ENCODE measurements at regions not wholly inside any gene's neighbourhood (a gene's known extent, or its start where the extent isn't known, plus 50 kb on each side); places are given as distances from the start of the nearest gene placed in this dataset.

DNA sequence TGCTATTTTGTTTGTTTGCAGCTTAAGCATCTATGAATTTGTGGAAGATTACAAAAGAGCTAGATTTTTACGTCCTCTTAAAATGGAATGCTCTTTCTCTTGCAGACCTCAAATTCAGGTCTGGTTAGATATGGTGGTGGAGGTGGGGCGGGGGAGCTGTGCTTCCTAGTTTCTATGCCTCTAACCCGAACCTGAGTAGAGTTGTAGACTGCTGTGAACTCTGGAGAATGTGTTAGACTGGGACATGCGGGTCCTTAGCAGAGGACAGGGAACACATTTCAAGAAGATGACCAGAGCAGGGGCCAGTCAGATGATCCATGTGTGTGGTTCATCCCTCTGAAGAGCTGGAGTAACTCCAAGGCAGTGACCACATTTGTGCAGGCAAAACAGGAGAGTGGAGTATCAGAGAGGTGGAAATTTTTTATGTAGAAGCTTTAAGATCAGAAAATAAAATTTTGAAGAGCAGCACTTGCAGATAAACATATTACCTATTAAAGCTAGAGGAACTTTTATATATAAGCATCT, 154.9 kb downstream of the FAM174A start:
- dilution Hi-C loops (cut with MboI; ENCODE audit: extremely low pct_ligation_motif_present, low sequenced_read_pairs), result no loop called here
- intact Hi-C loops (cut with micrococcal nuclease), result no loop called here
- Histone ChIP-seq H3K4me1 (ENCODE audit: control insufficient read depth, extremely low read depth, insufficient read depth, low read length) (peaks cover 8% of the 10 kb centered on the region), H3K9ac (replicated peaks; ENCODE audit: extremely low read depth, insufficient read depth, low read length) (no peak overlapping the region), H3K9me3 (replicated peaks; ENCODE audit: control insufficient read depth, insufficient read depth, low read length) (no peaks in the 10 kb centered on the region), H3K79me2 (ENCODE audit: control insufficient read depth, insufficient read depth, low read length) (no peaks in the 10 kb centered on the region), H2AFZ (ENCODE audit: low read depth, low read length) (no peak overlapping the region), H3K4me3 (replicated peaks in 1 of 3; ENCODE audit: insufficient read depth in 1 of 3, low read depth in 1 of 3, low read length in 3 of 3) (no peak overlapping the region), H3K27ac (ENCODE audit: insufficient read depth, low read depth, low read length) (no peak overlapping the region), H3K36me3 (ENCODE audit: control insufficient read depth in 2 of 2, extremely low read depth in 1 of 2, insufficient read depth in 2 of 2, low read length in 2 of 2) (no peaks in the 10 kb centered on the region), H3K9me1 (replicated peaks; ENCODE audit: control insufficient read depth, extremely low read depth, insufficient read depth, low read length) (no peaks in the 10 kb centered on the region), H3K27me3 (ENCODE audit: control insufficient read depth in 2 of 2, insufficient read depth in 2 of 2, low read length in 2 of 2) (no peaks in the 10 kb centered on the region), H3K4me2 (ENCODE audit: insufficient read depth, low read length) (no peak overlapping the region), H4K20me1 (replicated peaks; ENCODE audit: control insufficient read depth, extremely low read depth, insufficient read depth, low read length) (no peaks in the 10 kb centered on the region)
- DNase-seq (ENCODE audit: low read depth, low spot score), result no peak
- TF ChIP-seq, protein P1, sequence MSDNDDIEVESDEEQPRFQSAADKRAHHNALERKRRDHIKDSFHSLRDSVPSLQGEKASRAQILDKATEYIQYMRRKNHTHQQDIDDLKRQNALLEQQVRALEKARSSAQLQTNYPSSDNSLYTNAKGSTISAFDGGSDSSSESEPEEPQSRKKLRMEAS (IDR thresholded peaks at IDR 0.05; ENCODE audit: insufficient read depth, insufficient read length), result no peak
- TF ChIP-seq MYC (IDR thresholded peaks at IDR 0.05; ENCODE audit: low read depth, low read length), result no peak
- TF ChIP-seq POLR2AphosphoS5 (IDR thresholded peaks at IDR 0.05; ENCODE audit: insufficient read depth, low read depth, low read length), result no peak
- TF ChIP-seq GATA2 (IDR thresholded peaks at IDR 0.05; ENCODE audit: insufficient read depth, insufficient read length, low read depth, low read length), result no peak
- TF ChIP-seq, protein P2, sequence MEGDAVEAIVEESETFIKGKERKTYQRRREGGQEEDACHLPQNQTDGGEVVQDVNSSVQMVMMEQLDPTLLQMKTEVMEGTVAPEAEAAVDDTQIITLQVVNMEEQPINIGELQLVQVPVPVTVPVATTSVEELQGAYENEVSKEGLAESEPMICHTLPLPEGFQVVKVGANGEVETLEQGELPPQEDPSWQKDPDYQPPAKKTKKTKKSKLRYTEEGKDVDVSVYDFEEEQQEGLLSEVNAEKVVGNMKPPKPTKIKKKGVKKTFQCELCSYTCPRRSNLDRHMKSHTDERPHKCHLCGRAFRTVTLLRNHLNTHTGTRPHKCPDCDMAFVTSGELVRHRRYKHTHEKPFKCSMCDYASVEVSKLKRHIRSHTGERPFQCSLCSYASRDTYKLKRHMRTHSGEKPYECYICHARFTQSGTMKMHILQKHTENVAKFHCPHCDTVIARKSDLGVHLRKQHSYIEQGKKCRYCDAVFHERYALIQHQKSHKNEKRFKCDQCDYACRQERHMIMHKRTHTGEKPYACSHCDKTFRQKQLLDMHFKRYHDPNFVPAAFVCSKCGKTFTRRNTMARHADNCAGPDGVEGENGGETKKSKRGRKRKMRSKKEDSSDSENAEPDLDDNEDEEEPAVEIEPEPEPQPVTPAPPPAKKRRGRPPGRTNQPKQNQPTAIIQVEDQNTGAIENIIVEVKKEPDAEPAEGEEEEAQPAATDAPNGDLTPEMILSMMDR (IDR thresholded peaks at IDR 0.05; ENCODE audit: extremely low read depth in 1 of 2, insufficient read depth in 1 of 2, low read depth in 1 of 2, low read length in 2 of 2), result no peak
- ChIA-PET POLR2A (no interaction called here), CTCF (interaction anchor here (1.1 to 1.3 kb wide), 2 partner anchors 8 to 9 kb away, joined by 3 to 4 read pairs; no protein-coding TSS in a partner anchor)
- no peak for FAIRE-seq
- no TSS peak for BruUV-seq (replicated peaks)

GRCh38 chr5:100691085-100691484, 155.9 kb downstream of the FAM174A start:
- TF ChIP-seq POLR2AphosphoS5 (IDR thresholded peaks at IDR 0.05; ENCODE audit: insufficient read depth, low read depth, low read length) (no peak), FOS (IDR thresholded peaks at IDR 0.05; ENCODE audit: borderline replicate concordance, insufficient read depth, low read length) (no peak), GATA2 (IDR thresholded peaks at IDR 0.05; ENCODE audit: insufficient read depth, insufficient read length, low read depth, low read length) (no peak)
- TF ChIP-seq, protein P1 (IDR thresholded peaks at IDR 0.05; ENCODE audit: insufficient read depth, insufficient read length), result no peak
- Histone ChIP-seq H3K4me2 (ENCODE audit: insufficient read depth, low read length) (no peak overlapping the region), H3K9ac (replicated peaks; ENCODE audit: extremely low read depth, insufficient read depth, low read length) (no peak overlapping the region), H3K79me2 (ENCODE audit: control insufficient read depth, insufficient read depth, low read length) (no peaks in the 10 kb centered on the region), H3K27me3 (ENCODE audit: control insufficient read depth in 2 of 2, insufficient read depth in 2 of 2, low read length in 2 of 2) (no peaks in the 10 kb centered on the region), H3K36me3 (ENCODE audit: control insufficient read depth in 2 of 2, extremely low read depth in 1 of 2, insufficient read depth in 2 of 2, low read length in 2 of 2) (no peaks in the 10 kb centered on the region), H3K4me1 (ENCODE audit: control insufficient read depth, extremely low read depth, insufficient read depth, low read length) (peaks cover 8% of the 10 kb centered on the region), H3K9me1 (replicated peaks; ENCODE audit: control insufficient read depth, extremely low read depth, insufficient read depth, low read length) (no peaks in the 10 kb centered on the region), H3K27ac (ENCODE audit: insufficient read depth, low read depth, low read length) (no peak overlapping the region), H4K20me1 (replicated peaks; ENCODE audit: control insufficient read depth, extremely low read depth, insufficient read depth, low read length) (no peaks in the 10 kb centered on the region), H3K4me3 (replicated peaks in 1 of 3; ENCODE audit: insufficient read depth in 1 of 3, low read depth in 1 of 3, low read length in 3 of 3) (no peak overlapping the region), H3K9me3 (replicated peaks; ENCODE audit: control insufficient read depth, insufficient read depth, low read length) (no peaks in the 10 kb centered on the region), H2AFZ (ENCODE audit: low read depth, low read length) (no peak overlapping the region)
- DNase-seq (ENCODE audit: low read depth, low spot score), result no peak
- intact Hi-C loops (cut with micrococcal nuclease), result no loop called here
- ChIA-PET CTCF (interaction anchor here (1.0 to 1.2 kb wide), 2 partner anchors 12 to 15 kb away, joined by 3 read pairs; no protein-coding TSS in a partner anchor), POLR2A (no interaction called here)
- dilution Hi-C loops (cut with MboI; ENCODE audit: extremely low pct_ligation_motif_present, low sequenced_read_pairs), result no loop called here
- FAIRE-seq, result no peak
- no TSS peak for BruUV-seq (replicated peaks)

Measured in endothelial cell of umbilical vein (primary cell).